HepG2 (cell line): ENCODE measurements at regions not wholly inside any gene's neighbourhood (a gene's known extent, or its start where the extent isn't known, plus 50 kb on each side); places are given as distances from the start of the nearest gene placed in this dataset.

Experiments used
- MTA1 ChIP-seq: sonication (generic); formaldehyde crosslinking; IDR thresholded peaks from 2 replicates; pipeline ENCODE4 v1.4.0; 2020; ENCODE audit warnings: missing genetic modification reagents, mild to moderate bottlenecking, borderline replicate concordance
- POLR2AphosphoS5 ChIP-seq: IDR thresholded peaks from 2 replicates; pipeline ENCODE4 v1.6.1; 2012; ENCODE audit warnings: low read depth, low read length
- ZFP1 ChIP-seq: IDR thresholded peaks from 2 replicates; pipeline ENCODE4 v1.6.1; 2016
- ZNF710 ChIP-seq: sonication (generic); formaldehyde crosslinking; IDR thresholded peaks from 2 replicates; pipeline ENCODE4 v1.5.0; 2020; ENCODE audit warnings: mild to moderate bottlenecking, missing genetic modification reagents, borderline replicate concordance

- TF ChIP-seq ZFP1 (CRISPR knock-in tag): no peak
- no peak for TF ChIP-seq ZNF710 (CRISPR knock-in tag)
- no peak for TF ChIP-seq MTA1 (CRISPR knock-in tag)
- TF ChIP-seq POLR2AphosphoS5: no peak
Observed at GRCh38 chr4:174423257-174423944, 98.9 kb downstream of the HPGD start.
